Brain microvascular endothelial cell (primary cell): ENCODE measurements at regions not wholly inside any gene's neighbourhood (a gene's known extent, or its start where the extent isn't known, plus 50 kb on each side); places are given as distances from the start of the nearest gene placed in this dataset.

Experiments
- DNase-seq: peaks from one replicate; pipeline ENCODE4 v3.0.0-alpha.2; 2020
- H3K27ac ChIP-seq: fragments of 250-450 bp; sonication (Bioruptor Pico); 2 replicates; pipeline ENCODE4 v1.5.1; 2020; ENCODE audit warnings: mild to moderate bottlenecking, moderate library complexity
- H3K27me3 ChIP-seq: fragments of 250-450 bp; sonication (Bioruptor Pico); replicated peaks from 2 replicates; pipeline ENCODE4 v1.5.1; 2020; ENCODE audit warnings: mild to moderate bottlenecking
- H3K36me3 ChIP-seq: fragments of 250-450 bp; sonication (Bioruptor Pico); replicated peaks from 2 replicates; pipeline ENCODE4 v1.5.1; 2020; ENCODE audit warnings: mild to moderate bottlenecking
- H3K4me3 ChIP-seq: 2 replicates; pipeline ENCODE4 v1.5.1; 2011; ENCODE audit warnings: low read depth, mild to moderate bottlenecking, control low read depth, low read length, moderate library complexity
- in situ Hi-C: cut with HindIII; loops from 2 replicates; pipeline ENCODE4 v1.10.0; 2017; ENCODE audit warnings: low sequenced_read_pairs, low pct_ligation_motif_present
- TF ChIP-seq, protein P1 (sequence below): IDR thresholded peaks from 2 replicates; pipeline ENCODE4 v1.5.1; 2011; ENCODE audit warnings: low read depth, mild to moderate bottlenecking, moderate library complexity, low read length, control low read depth, inconsistent platforms; ENCODE audit errors: missing control alignments

- Histone ChIP-seq H3K27ac (no peak overlapping the region), H3K27me3 (no peaks in the 10 kb centered on the region), H3K36me3 (no peaks in the 10 kb centered on the region), H3K4me3 (no peak overlapping the region)
- TF ChIP-seq, protein P1, sequence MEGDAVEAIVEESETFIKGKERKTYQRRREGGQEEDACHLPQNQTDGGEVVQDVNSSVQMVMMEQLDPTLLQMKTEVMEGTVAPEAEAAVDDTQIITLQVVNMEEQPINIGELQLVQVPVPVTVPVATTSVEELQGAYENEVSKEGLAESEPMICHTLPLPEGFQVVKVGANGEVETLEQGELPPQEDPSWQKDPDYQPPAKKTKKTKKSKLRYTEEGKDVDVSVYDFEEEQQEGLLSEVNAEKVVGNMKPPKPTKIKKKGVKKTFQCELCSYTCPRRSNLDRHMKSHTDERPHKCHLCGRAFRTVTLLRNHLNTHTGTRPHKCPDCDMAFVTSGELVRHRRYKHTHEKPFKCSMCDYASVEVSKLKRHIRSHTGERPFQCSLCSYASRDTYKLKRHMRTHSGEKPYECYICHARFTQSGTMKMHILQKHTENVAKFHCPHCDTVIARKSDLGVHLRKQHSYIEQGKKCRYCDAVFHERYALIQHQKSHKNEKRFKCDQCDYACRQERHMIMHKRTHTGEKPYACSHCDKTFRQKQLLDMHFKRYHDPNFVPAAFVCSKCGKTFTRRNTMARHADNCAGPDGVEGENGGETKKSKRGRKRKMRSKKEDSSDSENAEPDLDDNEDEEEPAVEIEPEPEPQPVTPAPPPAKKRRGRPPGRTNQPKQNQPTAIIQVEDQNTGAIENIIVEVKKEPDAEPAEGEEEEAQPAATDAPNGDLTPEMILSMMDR = no peak
- in situ Hi-C loops = no loop called here
- DNase-seq = no peak
Measured at GRCh38 chr1:5566924-5567323, 425.3 kb downstream of the NPHP4 start.

DNA sequence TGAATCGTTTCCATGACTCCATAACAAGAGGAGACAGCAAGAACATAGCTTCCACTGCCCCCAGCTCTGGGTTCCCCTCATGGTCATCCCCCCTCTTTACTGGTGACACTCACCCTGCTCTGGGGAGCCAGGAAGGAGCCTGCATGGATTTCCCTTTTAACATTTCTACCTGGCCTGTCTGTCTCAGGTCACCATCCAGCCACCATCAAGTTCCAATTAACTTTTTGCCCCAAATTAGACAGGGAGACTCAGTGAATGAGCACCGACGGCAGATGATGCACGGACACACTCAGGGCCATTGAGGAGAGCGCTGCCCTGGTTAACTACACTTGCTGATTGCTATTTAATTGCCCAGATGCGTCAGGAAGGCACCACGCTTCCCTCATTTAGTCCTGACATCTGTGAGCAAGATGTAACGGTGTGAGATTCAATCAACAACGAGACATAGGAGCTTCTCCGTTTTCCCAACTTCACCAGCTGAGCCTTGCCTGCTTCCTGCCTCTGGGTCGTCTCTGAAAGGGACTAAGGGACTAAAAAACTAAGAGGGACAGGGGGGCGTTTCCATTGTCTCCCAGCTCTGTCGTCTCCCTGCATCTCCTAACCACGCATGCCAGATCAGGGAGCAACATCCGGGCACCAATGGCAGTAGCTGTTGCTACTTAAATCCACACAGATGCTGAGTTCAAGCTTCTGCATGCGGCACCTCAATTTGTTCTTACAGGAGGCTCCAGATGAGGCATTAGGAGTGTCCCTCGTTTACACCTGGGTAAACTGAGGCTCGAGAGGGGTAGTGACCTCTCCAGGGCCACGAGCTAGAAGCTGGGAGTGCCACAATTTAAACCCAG, 426.7 kb downstream of the NPHP4 start:
- TF ChIP-seq, protein P1 = no peak
- no peak for DNase-seq
- in situ Hi-C loops = no loop called here
- H3K4me3 ChIP-seq = no peak overlapping the region
- no peak overlapping the region for H3K27ac ChIP-seq
- no peaks in the 10 kb centered on the region for H3K27me3 ChIP-seq
- H3K36me3 ChIP-seq = no peaks in the 10 kb centered on the region

DNA sequence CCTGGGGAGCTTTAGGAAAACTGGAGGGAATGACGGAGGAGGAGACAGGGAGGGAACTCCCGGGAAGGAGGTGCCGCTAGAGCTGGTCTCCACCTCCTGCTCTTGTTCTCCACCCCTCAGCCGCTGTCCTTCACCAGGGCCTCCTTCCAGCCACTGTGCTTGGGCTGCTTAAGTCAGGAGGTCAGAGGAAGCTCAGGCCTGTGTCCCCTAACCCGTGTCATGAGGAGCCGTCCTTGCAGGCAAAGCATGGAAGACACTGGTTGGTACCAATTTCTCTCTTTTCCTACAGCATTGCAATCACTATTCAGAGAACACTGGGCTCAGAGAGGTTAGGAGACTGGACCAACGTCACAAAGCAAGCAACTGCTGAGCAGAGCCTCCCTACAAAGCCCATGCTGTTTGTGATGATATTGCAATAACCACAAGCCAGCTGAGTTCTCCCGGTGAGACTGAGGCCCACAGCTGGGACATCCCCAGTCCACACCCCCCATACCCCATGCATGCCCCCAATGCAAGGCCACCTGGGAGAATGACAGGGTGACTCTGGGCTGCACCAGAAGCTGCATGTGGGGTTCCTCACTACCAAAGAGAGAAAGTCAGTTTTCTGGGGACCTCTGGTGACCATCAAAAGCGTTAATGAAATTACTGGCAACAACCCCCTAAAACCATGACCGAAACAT, 427.5 kb downstream of the NPHP4 start:
- Histone ChIP-seq H3K4me3 (no peak overlapping the region), H3K27me3 (no peaks in the 10 kb centered on the region), H3K27ac (no peak overlapping the region), H3K36me3 (no peaks in the 10 kb centered on the region)
- TF ChIP-seq, protein P1 = no peak
- in situ Hi-C loops = no loop called here
- no peak for DNase-seq

DNA sequence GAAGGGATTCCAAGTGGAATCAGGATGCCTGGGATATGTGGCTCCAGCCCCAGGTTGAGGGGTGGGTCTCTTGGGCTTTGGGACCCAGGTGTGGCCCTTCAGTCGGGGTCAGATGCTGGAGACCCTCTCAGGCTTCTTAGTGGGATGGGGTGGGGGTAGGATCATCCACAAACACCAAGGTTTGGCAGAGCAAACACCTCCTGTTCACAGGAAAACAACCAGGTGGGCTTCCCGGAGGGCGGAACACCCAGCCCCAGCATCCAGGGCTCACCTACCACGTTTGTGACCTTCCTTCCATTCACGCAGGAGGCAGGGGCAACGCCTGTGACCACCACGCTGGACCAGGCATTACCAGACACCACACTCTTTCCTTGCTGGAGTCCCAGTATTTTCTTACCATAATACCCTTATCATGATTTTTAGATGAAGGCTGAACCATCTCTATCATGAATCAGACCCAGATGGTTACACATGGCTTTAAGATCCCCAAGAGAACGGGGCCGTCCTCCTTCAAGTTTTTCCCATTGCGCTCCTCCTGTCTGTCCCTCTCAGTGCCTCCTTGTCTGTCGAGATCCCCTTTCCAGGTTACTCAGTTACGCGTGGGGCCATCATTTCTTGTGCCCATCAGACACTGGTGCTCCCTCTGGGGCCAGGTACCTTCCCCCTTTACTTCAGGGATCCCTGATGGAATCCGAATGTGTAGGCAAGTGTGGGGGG, 428.2 kb downstream of the NPHP4 start:
- TF ChIP-seq, protein P1 = no peak
- Histone ChIP-seq H3K27me3 (no peaks in the 10 kb centered on the region), H3K4me3 (no peak overlapping the region), H3K36me3 (no peaks in the 10 kb centered on the region), H3K27ac (no peak overlapping the region)
- DNase-seq = no peak
- in situ Hi-C loops = no loop called here

- in situ Hi-C loops = no loop called here
- Histone ChIP-seq H3K27ac (no peak overlapping the region), H3K27me3 (no peaks in the 10 kb centered on the region), H3K36me3 (no peaks in the 10 kb centered on the region), H3K4me3 (no peak overlapping the region)
- DNase-seq = no peak
- TF ChIP-seq, protein P1 = no peak
Measured at GRCh38 chr1:5562769-5563168, 429.5 kb downstream of the NPHP4 start.
